ENCODE measurements at regions not wholly inside any gene's neighbourhood (a gene's known extent, or its start where the extent isn't known, plus 50 kb on each side); places are given as distances from the start of the nearest gene placed in this dataset.
A peak's percentile ranks its signal among the peaks of the same experiment; 100 is the strongest.

- Histone ChIP-seq H3K27me3 (no peaks in the 10 kb centered on the region), H3K9me3 (no peaks in the 10 kb centered on the region), H3K4me3 (no peak overlapping the region), H3K36me3 (no peaks in the 10 kb centered on the region)
- peak; percentile 64 for DNase-seq
Measured at GRCh38 chr15:66650433-66650832, 51.6 kb upstream of the SMAD6 start.

DNA sequence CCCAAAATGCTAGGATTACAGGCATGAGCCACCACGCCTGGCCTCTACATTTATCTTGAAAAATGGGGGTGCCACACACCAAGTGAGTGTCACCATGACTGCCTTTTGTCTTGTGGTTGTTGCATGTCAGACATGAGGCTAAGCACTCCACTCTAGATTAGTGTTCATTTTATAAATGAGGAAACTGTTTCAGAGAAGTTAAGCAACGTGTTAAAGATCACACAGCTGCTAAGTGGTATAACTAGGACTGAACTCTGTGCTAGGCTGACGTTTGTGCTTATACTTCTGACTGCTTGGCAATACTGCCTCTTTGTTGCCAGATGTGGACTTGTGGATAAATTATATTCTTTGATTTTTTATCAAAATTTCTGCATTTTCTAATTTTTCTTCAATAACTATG is 50.8 kb upstream of the SMAD6 start:
- no peaks in the 10 kb centered on the region for H3K27me3 ChIP-seq
- no peaks in the 10 kb centered on the region for H3K36me3 ChIP-seq
- H3K9me3 ChIP-seq: no peaks in the 10 kb centered on the region
- H3K4me3 ChIP-seq: no peak overlapping the region
- DNase-seq: no peak

DNA sequence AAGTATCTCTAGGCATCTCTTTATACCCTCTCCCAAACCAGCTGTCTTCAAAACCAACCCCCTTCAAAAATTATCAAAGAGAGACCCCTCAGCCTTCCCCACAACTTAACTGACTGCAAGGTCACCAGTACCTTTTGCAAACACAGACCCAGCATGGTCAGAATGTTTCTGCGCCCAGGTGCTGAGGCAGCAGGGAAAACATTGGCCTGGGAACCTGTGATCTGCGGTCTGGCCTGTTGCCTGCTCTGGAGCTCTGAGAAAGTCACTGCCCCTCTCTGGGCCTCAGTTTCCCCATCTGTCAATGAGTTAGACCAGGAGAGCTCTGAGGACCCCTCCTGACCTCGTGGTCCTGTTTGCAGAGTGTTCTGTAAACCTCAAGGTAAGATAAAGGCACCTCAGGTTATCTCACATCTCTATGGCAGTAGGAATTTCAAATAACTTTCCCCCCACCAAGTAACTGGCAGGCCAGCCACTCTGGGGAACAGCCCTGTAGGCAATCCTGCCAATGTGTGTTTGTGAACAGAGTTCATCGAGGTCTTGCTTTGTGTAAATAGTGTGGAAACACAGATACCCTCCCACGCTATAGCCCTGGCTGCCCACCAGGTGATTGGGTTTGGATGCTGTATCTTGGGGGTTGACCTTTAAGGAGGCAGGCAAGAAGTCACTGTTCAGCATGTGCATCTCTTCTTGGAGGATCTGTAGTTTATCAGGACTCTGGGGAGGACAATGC is 50.0 kb upstream of the SMAD6 start:
- Histone ChIP-seq H3K36me3 (no peaks in the 10 kb centered on the region), H3K9me3 (no peaks in the 10 kb centered on the region), H3K27me3 (no peaks in the 10 kb centered on the region), H3K4me3 (no peak overlapping the region)
- no peak for DNase-seq

Measured in MG63 (cell line).